ENCODE measurements at regions not wholly inside any gene's neighbourhood (a gene's known extent, or its start where the extent isn't known, plus 50 kb on each side); places are given as distances from the start of the nearest gene placed in this dataset. TPM values are rescaled to one million over a fixed set of nuclear protein-coding genes. Genes with fewer than 3 reads are reported as not detected.

- TF ChIP-seq POLR2A (IDR thresholded peaks at IDR 0.05) (no peak), CTCF (IDR thresholded peaks at IDR 0.05) (no peak), EP300 (IDR thresholded peaks at IDR 0.05) (no peak)
- Histone ChIP-seq H3K27me3 (no peaks in the 10 kb centered on the region), H3K4me3 (no peak overlapping the region), H3K4me1 (no peaks in the 10 kb centered on the region), H3K27ac (no peak overlapping the region), H3K36me3 (no peaks in the 10 kb centered on the region), H3K9me3 (no peaks in the 10 kb centered on the region)
- no peak for DNase-seq (ENCODE audit: low spot score in 2 of 2)
- 92 to 100% methylated on average over 1 of the region's 1 CpG for WGBS, 2 donors
These were observed 133.7 kb downstream of the DHX35 start for GRCh38 chr20:39095870-39096269.

- TF ChIP-seq EP300 (IDR thresholded peaks at IDR 0.05): no peak
- no peak for TF ChIP-seq CTCF (IDR thresholded peaks at IDR 0.05)
- TF ChIP-seq POLR2A (IDR thresholded peaks at IDR 0.05): no peak
- H3K27ac ChIP-seq: no peak overlapping the region
- DNase-seq (ENCODE audit: low spot score in 2 of 2): no peak
- H3K9me3 ChIP-seq: no peaks in the 10 kb centered on the region
- H3K27me3 ChIP-seq: no peaks in the 10 kb centered on the region
- WGBS, 2 donors: 50 to 61% methylated on average over 1 of the region's 1 CpG
- H3K36me3 ChIP-seq: no peaks in the 10 kb centered on the region
- no peaks in the 10 kb centered on the region for H3K4me1 ChIP-seq
- no peak overlapping the region for H3K4me3 ChIP-seq
These were observed 132.2 kb downstream of the DHX35 start for GRCh38 chr20:39094391-39094790.

- 88 to 93% methylated on average over 3 of the region's 3 CpGs for WGBS, 2 donors
- Histone ChIP-seq H3K36me3 (no peaks in the 10 kb centered on the region), H3K4me1 (no peaks in the 10 kb centered on the region), H3K9me3 (no peaks in the 10 kb centered on the region), H3K4me3 (no peak overlapping the region), H3K27me3 (no peaks in the 10 kb centered on the region), H3K27ac (no peak overlapping the region)
- TF ChIP-seq POLR2A (IDR thresholded peaks at IDR 0.05) (no peak), CTCF (IDR thresholded peaks at IDR 0.05) (no peak), EP300 (IDR thresholded peaks at IDR 0.05) (no peak)
- DNase-seq (ENCODE audit: low spot score in 2 of 2): no peak
These were observed 130.7 kb downstream of the DHX35 start for GRCh38 chr20:39092733-39093410.

GRCh38 chr20:39090906-39091305, 128.8 kb downstream of the DHX35 start:
- H3K27ac ChIP-seq: no peak overlapping the region
- no peaks in the 10 kb centered on the region for H3K9me3 ChIP-seq
- H3K4me3 ChIP-seq: no peak overlapping the region
- H3K4me1 ChIP-seq: no peaks in the 10 kb centered on the region
- DNase-seq (ENCODE audit: low spot score in 2 of 2): no peak
- no peak for TF ChIP-seq POLR2A (IDR thresholded peaks at IDR 0.05)
- no peaks in the 10 kb centered on the region for H3K36me3 ChIP-seq
- H3K27me3 ChIP-seq: no peaks in the 10 kb centered on the region
- 12 to 27% methylated on average over 5 of the region's 5 CpGs for WGBS, 2 donors

- no peaks in the 10 kb centered on the region for H3K36me3 ChIP-seq
- H3K4me1 ChIP-seq: no peaks in the 10 kb centered on the region
- no peak overlapping the region for H3K4me3 ChIP-seq
- no peak for TF ChIP-seq CTCF (IDR thresholded peaks at IDR 0.05)
- no peak for TF ChIP-seq EP300 (IDR thresholded peaks at IDR 0.05)
- no peak for TF ChIP-seq POLR2A (IDR thresholded peaks at IDR 0.05)
- H3K9me3 ChIP-seq: peaks cover 0 to 3% (median 0%) of the 10 kb centered on the region in 4 donors
- no peak overlapping the region for H3K27ac ChIP-seq
- 64% methylated on average over 1 of the region's 1 CpG for WGBS, 2 donors
- no peaks in the 10 kb centered on the region for H3K27me3 ChIP-seq
- DNase-seq (ENCODE audit: low spot score in 2 of 2): no peak
These were observed 127.7 kb downstream of the DHX35 start for GRCh38 chr20:39089797-39090196.

Small RNA genes in the stretch of these regions (small RNA-seq; reads per million reads assigned to genes)
- gene RN7SL680P: not detected

Data from tibial nerve (tissue), 4 donors.